ENCODE measurements at regions not wholly inside any gene's neighbourhood (a gene's known extent, or its start where the extent isn't known, plus 50 kb on each side); places are given as distances from the start of the nearest gene placed in this dataset.

DNA sequence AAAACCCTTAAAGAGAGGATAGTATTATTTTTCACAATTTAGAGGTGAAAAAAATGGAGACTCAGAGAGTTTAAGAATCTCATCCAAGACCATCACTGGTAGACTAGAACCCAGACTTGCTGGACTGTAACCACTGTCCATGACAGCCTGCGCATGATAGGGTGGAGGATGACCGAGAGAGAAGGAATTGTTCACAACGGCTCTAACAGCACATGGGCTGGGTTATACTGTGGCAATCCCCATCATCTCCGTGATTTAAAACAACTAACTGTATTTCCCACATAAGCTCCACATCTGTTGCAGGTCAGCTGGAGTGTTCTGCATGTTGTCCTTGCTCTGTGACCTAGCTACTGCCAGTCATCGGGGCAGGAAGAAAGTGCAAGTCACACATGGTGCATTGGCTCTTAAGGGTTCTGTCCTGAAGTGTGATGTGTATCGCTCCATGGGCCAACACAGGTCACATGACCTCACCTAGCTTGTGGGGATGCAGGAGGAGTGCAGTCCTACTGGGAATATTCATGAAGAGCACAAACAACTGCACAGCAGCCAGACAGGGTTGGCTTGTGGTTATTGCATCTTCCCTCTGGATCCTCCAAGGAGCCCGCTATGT, 131.2 kb upstream of the MPHOSPH6 start:
- no peak overlapping the region for H3K4me2 ChIP-seq
- H3K9ac ChIP-seq: no peak overlapping the region
- peaks cover 4% of the 10 kb centered on the region for H3K27me3 ChIP-seq (ENCODE audit: insufficient read depth)
- H2AFZ ChIP-seq (ENCODE audit: low read depth): no peak overlapping the region
- no peaks in the 10 kb centered on the region for H3F3A ChIP-seq (replicated peaks; ENCODE audit: insufficient read depth)
- H3K9me2 ChIP-seq: no peaks in the 10 kb centered on the region
- ChIA-PET POLR2A (no interaction called here), CTCF (no interaction called here)
- H3K36me3 ChIP-seq (replicated peaks in 1 of 2; ENCODE audit: control insufficient read depth in 1 of 2, insufficient read depth in 2 of 2, low read length in 1 of 2): no peaks in the 10 kb centered on the region
- H3K4me1 ChIP-seq (ENCODE audit: control insufficient read depth in 1 of 2, insufficient read depth in 2 of 2, low read depth in 1 of 2, low read length in 1 of 2): no peaks in the 10 kb centered on the region
- TF ChIP-seq FOXJ3 (CRISPR knock-in tag; IDR thresholded peaks at IDR 0.05) (no peak), NRF1 (IDR thresholded peaks at IDR 0.05; ENCODE audit: low read depth, low read length) (no peak), TAF1 (IDR thresholded peaks at IDR 0.05; ENCODE audit: borderline replicate concordance, low read depth, low read length) (no peak), RAD21 (IDR thresholded peaks at IDR 0.05; ENCODE audit: low read length) (no peak), TCF12 (IDR thresholded peaks at IDR 0.05) (no peak), SMC3 (IDR thresholded peaks at IDR 0.05; ENCODE audit: low read depth, low read length) (no peak), FOSL2 (IDR thresholded peaks at IDR 0.05; ENCODE audit: borderline replicate concordance, low read depth) (no peak), GABPA (IDR thresholded peaks at IDR 0.05; ENCODE audit: low read depth) (no peak), EZH2phosphoT487 (IDR thresholded peaks at IDR 0.05; ENCODE audit: borderline replicate concordance, low read depth) (no peak), YY1 (IDR thresholded peaks at IDR 0.05; ENCODE audit: low read depth) (no peak), MEF2A (IDR thresholded peaks at IDR 0.05; ENCODE audit: borderline replicate concordance, low read depth) (no peak), JUND (IDR thresholded peaks at IDR 0.05) (no peak), TEAD4 (IDR thresholded peaks at IDR 0.05; ENCODE audit: borderline replicate concordance, insufficient read depth) (no peak), ELF1 (IDR thresholded peaks at IDR 0.05) (no peak), NFIC (IDR thresholded peaks at IDR 0.05; ENCODE audit: borderline replicate concordance) (no peak), FOXM1 (IDR thresholded peaks at IDR 0.05; ENCODE audit: low read depth) (no peak)
- TF ChIP-seq, protein P1, sequence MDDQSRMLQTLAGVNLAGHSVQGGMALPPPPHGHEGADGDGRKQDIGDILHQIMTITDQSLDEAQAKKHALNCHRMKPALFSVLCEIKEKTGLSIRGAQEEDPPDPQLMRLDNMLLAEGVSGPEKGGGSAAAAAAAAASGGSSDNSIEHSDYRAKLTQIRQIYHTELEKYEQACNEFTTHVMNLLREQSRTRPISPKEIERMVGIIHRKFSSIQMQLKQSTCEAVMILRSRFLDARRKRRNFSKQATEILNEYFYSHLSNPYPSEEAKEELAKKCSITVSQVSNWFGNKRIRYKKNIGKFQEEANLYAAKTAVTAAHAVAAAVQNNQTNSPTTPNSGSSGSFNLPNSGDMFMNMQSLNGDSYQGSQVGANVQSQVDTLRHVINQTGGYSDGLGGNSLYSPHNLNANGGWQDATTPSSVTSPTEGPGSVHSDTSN (IDR thresholded peaks at IDR 0.05): no peak
- TF ChIP-seq, protein P2, sequence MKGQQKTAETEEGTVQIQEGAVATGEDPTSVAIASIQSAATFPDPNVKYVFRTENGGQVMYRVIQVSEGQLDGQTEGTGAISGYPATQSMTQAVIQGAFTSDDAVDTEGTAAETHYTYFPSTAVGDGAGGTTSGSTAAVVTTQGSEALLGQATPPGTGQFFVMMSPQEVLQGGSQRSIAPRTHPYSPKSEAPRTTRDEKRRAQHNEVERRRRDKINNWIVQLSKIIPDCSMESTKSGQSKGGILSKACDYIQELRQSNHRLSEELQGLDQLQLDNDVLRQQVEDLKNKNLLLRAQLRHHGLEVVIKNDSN (IDR thresholded peaks at IDR 0.05; ENCODE audit: borderline replicate concordance, low read depth): no peak
- TF ChIP-seq, protein P3, sequence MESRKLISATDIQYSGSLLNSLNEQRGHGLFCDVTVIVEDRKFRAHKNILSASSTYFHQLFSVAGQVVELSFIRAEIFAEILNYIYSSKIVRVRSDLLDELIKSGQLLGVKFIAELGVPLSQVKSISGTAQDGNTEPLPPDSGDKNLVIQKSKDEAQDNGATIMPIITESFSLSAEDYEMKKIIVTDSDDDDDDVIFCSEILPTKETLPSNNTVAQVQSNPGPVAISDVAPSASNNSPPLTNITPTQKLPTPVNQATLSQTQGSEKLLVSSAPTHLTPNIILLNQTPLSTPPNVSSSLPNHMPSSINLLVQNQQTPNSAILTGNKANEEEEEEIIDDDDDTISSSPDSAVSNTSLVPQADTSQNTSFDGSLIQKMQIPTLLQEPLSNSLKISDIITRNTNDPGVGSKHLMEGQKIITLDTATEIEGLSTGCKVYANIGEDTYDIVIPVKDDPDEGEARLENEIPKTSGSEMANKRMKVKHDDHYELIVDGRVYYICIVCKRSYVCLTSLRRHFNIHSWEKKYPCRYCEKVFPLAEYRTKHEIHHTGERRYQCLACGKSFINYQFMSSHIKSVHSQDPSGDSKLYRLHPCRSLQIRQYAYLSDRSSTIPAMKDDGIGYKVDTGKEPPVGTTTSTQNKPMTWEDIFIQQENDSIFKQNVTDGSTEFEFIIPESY (IDR thresholded peaks at IDR 0.05; ENCODE audit: borderline replicate concordance, low read depth): no peak
- TF ChIP-seq, protein P4, sequence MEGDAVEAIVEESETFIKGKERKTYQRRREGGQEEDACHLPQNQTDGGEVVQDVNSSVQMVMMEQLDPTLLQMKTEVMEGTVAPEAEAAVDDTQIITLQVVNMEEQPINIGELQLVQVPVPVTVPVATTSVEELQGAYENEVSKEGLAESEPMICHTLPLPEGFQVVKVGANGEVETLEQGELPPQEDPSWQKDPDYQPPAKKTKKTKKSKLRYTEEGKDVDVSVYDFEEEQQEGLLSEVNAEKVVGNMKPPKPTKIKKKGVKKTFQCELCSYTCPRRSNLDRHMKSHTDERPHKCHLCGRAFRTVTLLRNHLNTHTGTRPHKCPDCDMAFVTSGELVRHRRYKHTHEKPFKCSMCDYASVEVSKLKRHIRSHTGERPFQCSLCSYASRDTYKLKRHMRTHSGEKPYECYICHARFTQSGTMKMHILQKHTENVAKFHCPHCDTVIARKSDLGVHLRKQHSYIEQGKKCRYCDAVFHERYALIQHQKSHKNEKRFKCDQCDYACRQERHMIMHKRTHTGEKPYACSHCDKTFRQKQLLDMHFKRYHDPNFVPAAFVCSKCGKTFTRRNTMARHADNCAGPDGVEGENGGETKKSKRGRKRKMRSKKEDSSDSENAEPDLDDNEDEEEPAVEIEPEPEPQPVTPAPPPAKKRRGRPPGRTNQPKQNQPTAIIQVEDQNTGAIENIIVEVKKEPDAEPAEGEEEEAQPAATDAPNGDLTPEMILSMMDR (IDR thresholded peaks at IDR 0.05): no peak
- no peaks in the 10 kb centered on the region for H3K79me2 ChIP-seq (ENCODE audit: insufficient read depth)
- no peak overlapping the region for H3K27ac ChIP-seq (ENCODE audit: low read depth in 2 of 2, low read length in 1 of 2)
- WGBS (ENCODE audit: low lambda C conversion rate): 32% methylated on average over 7 of the region's 7 CpGs
- H4K20me1 ChIP-seq (ENCODE audit: insufficient read depth): no peaks in the 10 kb centered on the region
- no peaks in the 10 kb centered on the region for H3K9me3 ChIP-seq
- no peak for DNase-seq
- no peak overlapping the region for H3K4me3 ChIP-seq (ENCODE audit: low read depth in 2 of 2, low read length in 1 of 2)

All from SK-N-SH (cell line).